ENCODE measurements at regions not wholly inside any gene's neighbourhood (a gene's known extent, or its start where the extent isn't known, plus 50 kb on each side); places are given as distances from the start of the nearest gene placed in this dataset.
A peak's percentile ranks its signal among the peaks of the same experiment; 100 is the strongest.

GRCh38 chr3:59438492-59438891, 388.7 kb upstream of the CFAP20DC start:
- TF ChIP-seq CTCF (IDR thresholded peaks at IDR 0.05), result no peak
- Histone ChIP-seq H3K4me1 (ENCODE audit: low read depth) (no peaks in the 10 kb centered on the region), H3K36me3 (ENCODE audit: low read depth) (no peaks in the 10 kb centered on the region), H3K9me3 (no peaks in the 10 kb centered on the region), H3K4me3 (no peak overlapping the region)
- ATAC-seq (no peak), DNase-seq (no peak)
- intact Hi-C loops (cut with DNase I, micrococcal nuclease), result no loop called here

GRCh38 chr3:59436164-59436958, 386.5 kb upstream of the CFAP20DC start:
- H3K36me3 ChIP-seq (ENCODE audit: low read depth), result no peaks in the 10 kb centered on the region
- no peak overlapping the region for H3K4me3 ChIP-seq
- intact Hi-C loops (cut with DNase I, micrococcal nuclease), result no loop called here
- no peaks in the 10 kb centered on the region for H3K4me1 ChIP-seq (ENCODE audit: low read depth)
- peak; percentile 79 for ATAC-seq
- no peaks in the 10 kb centered on the region for H3K9me3 ChIP-seq
- no peak for TF ChIP-seq CTCF (IDR thresholded peaks at IDR 0.05)
- peak in 1 of 3 donors; percentile 45 for DNase-seq

GRCh38 chr3:59433546-59433945, 383.7 kb upstream of the CFAP20DC start:
- H3K36me3 ChIP-seq (ENCODE audit: low read depth), result no peaks in the 10 kb centered on the region
- intact Hi-C loops (cut with DNase I, micrococcal nuclease), result no loop called here
- H3K9me3 ChIP-seq, result no peaks in the 10 kb centered on the region
- H3K4me1 ChIP-seq (ENCODE audit: low read depth), result no peaks in the 10 kb centered on the region
- DNase-seq, result no peak
- no peak overlapping the region for H3K4me3 ChIP-seq
- TF ChIP-seq CTCF (IDR thresholded peaks at IDR 0.05), result no peak
- ATAC-seq, result no peak

GRCh38 chr3:59432665-59433064, 382.8 kb upstream of the CFAP20DC start:
- ATAC-seq (no peak), DNase-seq (no peak)
- intact Hi-C loops (cut with DNase I, micrococcal nuclease), result no loop called here

GRCh38 chr3:59430341-59430740, 380.5 kb upstream of the CFAP20DC start:
- DNase-seq (no peak), ATAC-seq (no peak)
- H3K4me1 ChIP-seq (ENCODE audit: low read depth), result no peaks in the 10 kb centered on the region
- intact Hi-C loops (cut with DNase I, micrococcal nuclease), result no loop called here
- no peaks in the 10 kb centered on the region for H3K36me3 ChIP-seq (ENCODE audit: low read depth)
- H3K4me3 ChIP-seq, result no peak overlapping the region
- no peak for TF ChIP-seq CTCF (IDR thresholded peaks at IDR 0.05)
- H3K9me3 ChIP-seq, result no peaks in the 10 kb centered on the region

More at GRCh38 chr3:59432665-59433064, 382.8 kb upstream of the CFAP20DC start:
- Histone ChIP-seq H3K4me1 (ENCODE audit: low read depth) (no peaks in the 10 kb centered on the region), H3K9me3 (no peaks in the 10 kb centered on the region), H3K4me3 (no peak overlapping the region), H3K36me3 (ENCODE audit: low read depth) (no peaks in the 10 kb centered on the region)
- no peak for TF ChIP-seq CTCF (IDR thresholded peaks at IDR 0.05)

Measured in mucosa of descending colon (tissue), 3 donors.